CD14-positive monocyte (primary cell): ENCODE measurements at regions not wholly inside any gene's neighbourhood (a gene's known extent, or its start where the extent isn't known, plus 50 kb on each side); places are given as distances from the start of the nearest gene placed in this dataset.

Source experiments
- DNase-seq, 3 donors: peaks; one replicate each; pipeline ENCODE4 v3.0.0-alpha.2; 2011 to 2022
- H2AFZ ChIP-seq: 2 replicates; pipeline ENCODE4 v1.6.0; 2012; ENCODE audit warnings: mild to moderate bottlenecking, low read depth, low read length, inconsistent platforms; ENCODE audit not compliant: insufficient read depth, poor library complexity, severe bottlenecking
- H3K27ac ChIP-seq, 2 donors: 1 replicate in 1 of 2; 2 replicates in 1 of 2; pipeline ENCODE4 v1.5.1; 2012 to 2013; ENCODE audit warnings: low read length in 2 of 2, control low read depth in 1 of 2, inconsistent platforms in 1 of 2, low read depth in 1 of 2, mild to moderate bottlenecking in 1 of 2
- H3K27me3 ChIP-seq, 2 donors: one replicate each; pipeline versions ENCODE4 v1.6.0 to v1.6.1; 2011 to 2013; ENCODE audit warnings: low read length in 2 of 2; ENCODE audit not compliant: control insufficient read depth in 2 of 2, insufficient read depth in 2 of 2
- H3K36me3 ChIP-seq, 2 donors: replicated peaks in 1 of 2; 1 replicate in 1 of 2; 2 replicates in 1 of 2; pipeline versions ENCODE4 v1.5.1 to v1.6.1; 2012 to 2013; ENCODE audit warnings: low read length in 2 of 2, control low read depth in 1 of 2, inconsistent platforms in 1 of 2, mild to moderate bottlenecking in 1 of 2; ENCODE audit not compliant: insufficient read depth in 2 of 2, control insufficient read depth in 1 of 2
- H3K4me1 ChIP-seq, 2 donors: 1 replicate in 1 of 2; 2 replicates in 1 of 2; pipeline versions ENCODE4 v1.5.1 to v1.6.1; 2012 to 2013; ENCODE audit warnings: low read length in 2 of 2, control low read depth in 1 of 2, inconsistent platforms in 1 of 2, mild to moderate bottlenecking in 1 of 2, moderate library complexity in 1 of 2; ENCODE audit not compliant: insufficient read depth in 2 of 2, control insufficient read depth in 1 of 2
- H3K4me2 ChIP-seq: replicated peaks from 2 replicates; pipeline ENCODE3; 2012; ENCODE audit warnings: low read length, moderate library complexity, mild to moderate bottlenecking; ENCODE audit not compliant: poor library complexity, severe bottlenecking; ENCODE audit errors: extremely low read depth
- H3K4me3 ChIP-seq, 3 experiments: fragments of 200-600 bp in 1 of 3; sonication (generic) in 1 of 3; replicated peaks in 1 of 3; 1 replicate in 2 of 3; 2 replicates in 1 of 3; pipeline ENCODE4 v1.5.1; 2011 to 2013; ENCODE audit warnings: low read length in 3 of 3, mild to moderate bottlenecking in 3 of 3, control low read depth in 2 of 3, low read depth in 2 of 3, inconsistent platforms in 1 of 3, moderate library complexity in 1 of 3
- H3K79me2 ChIP-seq: 2 replicates; pipeline ENCODE4 v1.6.0; 2012; ENCODE audit warnings: mild to moderate bottlenecking, control low read depth, inconsistent platforms, low read length, moderate library complexity; ENCODE audit not compliant: insufficient read depth
- H3K9ac ChIP-seq: 2 replicates; pipeline ENCODE4 v1.6.0; 2017; ENCODE audit warnings: low read length, mild to moderate bottlenecking; ENCODE audit not compliant: insufficient read depth, poor library complexity, severe bottlenecking
- H3K9me3 ChIP-seq, 2 donors: replicated peaks in 1 of 2; 1 replicate in 1 of 2; 2 replicates in 1 of 2; pipeline versions ENCODE4 v1.5.1 to v1.6.1; 2012 to 2013; ENCODE audit warnings: low read length in 2 of 2, control low read depth in 1 of 2; ENCODE audit not compliant: control insufficient read depth in 1 of 2, insufficient read depth in 1 of 2
- H4K20me1 ChIP-seq: 2 replicates; pipeline ENCODE4 v1.6.0; 2012; ENCODE audit warnings: mild to moderate bottlenecking, low read length, control low read depth, moderate library complexity; ENCODE audit not compliant: insufficient read depth
- H3K27ac Mint-ChIP-seq, 7 donors: one replicate each; pipeline ENCODE4 v1.8.0; 2020; ENCODE audit warnings: mild to moderate bottlenecking in 7 of 7, mixed read lengths in 7 of 7, moderate library complexity in 6 of 7, inconsistent platforms in 2 of 7
- H3K27me3 Mint-ChIP-seq, 3 donors: one replicate each; pipeline ENCODE4 v1.8.0; 2021 to 2022; ENCODE audit warnings: low read depth in 3 of 3, mild to moderate bottlenecking in 3 of 3, mixed read lengths in 3 of 3, moderate library complexity in 3 of 3, inconsistent platforms in 1 of 3
- H3K36me3 Mint-ChIP-seq, 2 donors: one replicate each; pipeline ENCODE4 v1.8.0; 2020; ENCODE audit warnings: mixed read lengths in 2 of 2, inconsistent platforms in 1 of 2, mild to moderate bottlenecking in 1 of 2
- H3K4me1 Mint-ChIP-seq: one replicate; pipeline ENCODE4 v1.8.0; 2020; ENCODE audit warnings: mild to moderate bottlenecking, mixed read lengths
- H3K4me3 Mint-ChIP-seq, 2 donors: one replicate each; pipeline ENCODE4 v1.8.0; 2020; ENCODE audit warnings: mild to moderate bottlenecking in 2 of 2, mixed read lengths in 2 of 2, moderate library complexity in 1 of 2
- H3K9me3 Mint-ChIP-seq, 7 donors: one replicate each; pipeline ENCODE4 v1.8.0; 2020 to 2022; ENCODE audit warnings: mixed read lengths in 7 of 7, mild to moderate bottlenecking in 6 of 7, moderate library complexity in 6 of 7, inconsistent platforms in 2 of 7
- WGBS: methylation state at CpG from one replicate; pipeline ENCODE4 v1.1.5; 2013; ENCODE audit warnings: missing lambda C conversion rate; ENCODE audit not compliant: insufficient coverage; 5-methylcytosine and 5-hydroxymethylcytosine counted together
- intact Hi-C, 2 donors: fragments of 100-400 bp; cut with micrococcal nuclease; formaldehyde crosslinking; loops; one replicate each; pipeline versions ENCODE4 v1.15.0 to v1.15.1; 2023
- TF ChIP-seq, protein P1 (sequence below): fragments of 200-600 bp; IDR thresholded peaks from one replicate; pipeline ENCODE4 v1.8.0; 2022; ENCODE audit warnings: antibody characterized with exemption, mild to moderate bottlenecking

DNA sequence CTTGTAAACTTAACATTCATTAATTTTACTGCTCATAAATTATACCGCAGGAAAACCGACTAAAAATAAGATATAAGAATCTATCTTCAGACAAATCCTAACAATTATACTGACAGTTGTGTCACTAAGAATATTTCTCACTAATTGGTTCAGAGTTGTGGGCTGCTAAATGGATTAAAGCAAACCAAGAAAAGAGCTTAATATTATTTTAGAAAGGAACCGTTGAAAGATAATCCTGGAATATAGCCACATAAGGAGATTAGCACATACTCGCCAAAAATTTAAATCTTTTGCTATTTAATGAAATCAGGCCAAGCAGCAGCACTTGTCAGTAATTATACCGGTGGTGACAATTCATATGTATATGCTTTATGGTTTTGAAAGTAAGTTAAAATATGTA is 132.8 kb downstream of the SLIT2 start:
- Mint-ChIP-seq H3K9me3 (peaks cover 0 to 2% (median 0%) of the 10 kb centered on the region in 7 donors), H3K4me3 (no peak overlapping the region), H3K36me3 (no peaks in the 10 kb centered on the region), H3K27ac (no peak overlapping the region), H3K4me1 (no peaks in the 10 kb centered on the region), H3K27me3 (peaks cover 0 to 5% (median 2%) of the 10 kb centered on the region in 3 donors)
- H2AFZ ChIP-seq = no peak overlapping the region
- H3K9ac ChIP-seq = no peak overlapping the region
- H3K4me3 ChIP-seq = no peak overlapping the region
- no peaks in the 10 kb centered on the region for H3K4me1 ChIP-seq
- TF ChIP-seq, protein P1, sequence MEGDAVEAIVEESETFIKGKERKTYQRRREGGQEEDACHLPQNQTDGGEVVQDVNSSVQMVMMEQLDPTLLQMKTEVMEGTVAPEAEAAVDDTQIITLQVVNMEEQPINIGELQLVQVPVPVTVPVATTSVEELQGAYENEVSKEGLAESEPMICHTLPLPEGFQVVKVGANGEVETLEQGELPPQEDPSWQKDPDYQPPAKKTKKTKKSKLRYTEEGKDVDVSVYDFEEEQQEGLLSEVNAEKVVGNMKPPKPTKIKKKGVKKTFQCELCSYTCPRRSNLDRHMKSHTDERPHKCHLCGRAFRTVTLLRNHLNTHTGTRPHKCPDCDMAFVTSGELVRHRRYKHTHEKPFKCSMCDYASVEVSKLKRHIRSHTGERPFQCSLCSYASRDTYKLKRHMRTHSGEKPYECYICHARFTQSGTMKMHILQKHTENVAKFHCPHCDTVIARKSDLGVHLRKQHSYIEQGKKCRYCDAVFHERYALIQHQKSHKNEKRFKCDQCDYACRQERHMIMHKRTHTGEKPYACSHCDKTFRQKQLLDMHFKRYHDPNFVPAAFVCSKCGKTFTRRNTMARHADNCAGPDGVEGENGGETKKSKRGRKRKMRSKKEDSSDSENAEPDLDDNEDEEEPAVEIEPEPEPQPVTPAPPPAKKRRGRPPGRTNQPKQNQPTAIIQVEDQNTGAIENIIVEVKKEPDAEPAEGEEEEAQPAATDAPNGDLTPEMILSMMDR = no peak
- no peak overlapping the region for H3K4me2 ChIP-seq
- H3K79me2 ChIP-seq = no peaks in the 10 kb centered on the region
- no peaks in the 10 kb centered on the region for H4K20me1 ChIP-seq
- no peak overlapping the region for H3K27ac ChIP-seq
- intact Hi-C loops = no loop called here
- no peak for DNase-seq
- no peaks in the 10 kb centered on the region for H3K9me3 ChIP-seq
- no peaks in the 10 kb centered on the region for H3K36me3 ChIP-seq
- WGBS = 100% methylated on average over 1 of the region's 5 CpGs
- H3K27me3 ChIP-seq = no peaks in the 10 kb centered on the region

- peaks cover 0 to 6% (median 3%) of the 10 kb centered on the region in 3 donors for H3K27me3 Mint-ChIP-seq
- H3K4me3 Mint-ChIP-seq = no peak overlapping the region
- Histone ChIP-seq H3K36me3 (no peaks in the 10 kb centered on the region), H3K9ac (no peak overlapping the region), H2AFZ (no peak overlapping the region), H3K27me3 (no peaks in the 10 kb centered on the region), H3K4me3 (no peak overlapping the region), H4K20me1 (no peaks in the 10 kb centered on the region), H3K4me1 (no peaks in the 10 kb centered on the region), H3K27ac (no peak overlapping the region), H3K9me3 (no peaks in the 10 kb centered on the region), H3K4me2 (no peak overlapping the region), H3K79me2 (no peaks in the 10 kb centered on the region)
- H3K4me1 Mint-ChIP-seq = no peaks in the 10 kb centered on the region
- TF ChIP-seq, protein P1 = no peak
- no CpG with 5 or more reads among the region's 2 CpGs for WGBS
- no peak overlapping the region for H3K27ac Mint-ChIP-seq
- DNase-seq = no peak
- intact Hi-C loops = no loop called here
- no peaks in the 10 kb centered on the region for H3K36me3 Mint-ChIP-seq
- H3K9me3 Mint-ChIP-seq = no peaks in the 10 kb centered on the region
Observed at GRCh38 chr4:20386001-20386740, 134.5 kb downstream of the SLIT2 start.
